Natural killer cell (primary cell): ENCODE measurements at regions not wholly inside any gene's neighbourhood (a gene's known extent, or its start where the extent isn't known, plus 50 kb on each side); places are given as distances from the start of the nearest gene placed in this dataset.
A peak's percentile ranks its signal among the peaks of the same experiment; 100 is the strongest.

Source experiments
- ATAC-seq, 3 donors: fragments of 150-1000 bp in 2 of 3; fragments of 200-7000 bp in 1 of 3; cut with Tn5 transposase; 1 replicate in 1 of 3; 2 replicates in 2 of 3; pipeline ENCODE4 v1.10.0; 2021; ENCODE audit warnings: mild to moderate bottlenecking in 2 of 3, moderate library complexity in 2 of 3
- DNase-seq, 2 donors: peaks; one replicate each; pipeline versions ENCODE4 v3.0.0 to v3.0.0-alpha.2; 2013 to 2021; ENCODE audit warnings: mixed read lengths in 1 of 2
- H3K27ac ChIP-seq: one replicate; pipeline ENCODE4 v1.5.1; 2013; ENCODE audit warnings: mild to moderate bottlenecking, low read length
- H3K27me3 ChIP-seq: one replicate; pipeline ENCODE4 v1.6.1; 2013; ENCODE audit warnings: low read length; ENCODE audit not compliant: control insufficient read depth, insufficient read depth
- H3K36me3 ChIP-seq: one replicate; pipeline ENCODE4 v1.6.1; 2013; ENCODE audit warnings: low read length; ENCODE audit not compliant: control insufficient read depth, insufficient read depth
- H3K4me1 ChIP-seq: one replicate; pipeline ENCODE4 v1.6.1; 2013; ENCODE audit warnings: low read length; ENCODE audit not compliant: control insufficient read depth, insufficient read depth
- H3K4me3 ChIP-seq: one replicate; pipeline ENCODE4 v1.5.1; 2013; ENCODE audit warnings: low read length
- H3K9me3 ChIP-seq: one replicate; pipeline ENCODE4 v1.6.1; 2013; ENCODE audit warnings: low read length; ENCODE audit not compliant: control insufficient read depth, insufficient read depth
- H3K27ac Mint-ChIP-seq, 2 donors: one replicate each; pipeline ENCODE4 v1.8.0; 2022; ENCODE audit warnings: mild to moderate bottlenecking in 2 of 2, mixed read lengths in 2 of 2, moderate library complexity in 1 of 2
- H3K27me3 Mint-ChIP-seq, 2 donors: one replicate each; pipeline ENCODE4 v1.8.0; 2022; ENCODE audit warnings: low read depth in 2 of 2, mixed read lengths in 2 of 2
- H3K36me3 Mint-ChIP-seq: one replicate; pipeline ENCODE4 v1.8.0; 2022; ENCODE audit warnings: mixed read lengths
- H3K4me1 Mint-ChIP-seq, 2 donors: one replicate each; pipeline ENCODE4 v1.8.0; 2022; ENCODE audit warnings: mixed read lengths in 2 of 2
- H3K4me3 Mint-ChIP-seq: one replicate; pipeline ENCODE4 v1.8.0; 2022; ENCODE audit warnings: mild to moderate bottlenecking, moderate library complexity, mixed read lengths
- H3K9me3 Mint-ChIP-seq, 2 donors: one replicate each; pipeline ENCODE4 v1.8.0; 2022; ENCODE audit warnings: mixed read lengths in 2 of 2
- WGBS: methylation state at CpG from one replicate; pipeline ENCODE4 v1.1.7; 2013; ENCODE audit warnings: missing lambda C conversion rate; ENCODE audit not compliant: insufficient coverage; 5-methylcytosine and 5-hydroxymethylcytosine counted together
- intact Hi-C: fragments of 100-400 bp; cut with micrococcal nuclease; formaldehyde crosslinking; loops from one replicate; pipeline ENCODE4 v1.14.2; 2022
- TF ChIP-seq, protein P1 (sequence below): fragments of 200-600 bp; IDR thresholded peaks from one replicate; pipeline ENCODE4 v1.8.0; 2022; ENCODE audit warnings: antibody characterized with exemption

DNA sequence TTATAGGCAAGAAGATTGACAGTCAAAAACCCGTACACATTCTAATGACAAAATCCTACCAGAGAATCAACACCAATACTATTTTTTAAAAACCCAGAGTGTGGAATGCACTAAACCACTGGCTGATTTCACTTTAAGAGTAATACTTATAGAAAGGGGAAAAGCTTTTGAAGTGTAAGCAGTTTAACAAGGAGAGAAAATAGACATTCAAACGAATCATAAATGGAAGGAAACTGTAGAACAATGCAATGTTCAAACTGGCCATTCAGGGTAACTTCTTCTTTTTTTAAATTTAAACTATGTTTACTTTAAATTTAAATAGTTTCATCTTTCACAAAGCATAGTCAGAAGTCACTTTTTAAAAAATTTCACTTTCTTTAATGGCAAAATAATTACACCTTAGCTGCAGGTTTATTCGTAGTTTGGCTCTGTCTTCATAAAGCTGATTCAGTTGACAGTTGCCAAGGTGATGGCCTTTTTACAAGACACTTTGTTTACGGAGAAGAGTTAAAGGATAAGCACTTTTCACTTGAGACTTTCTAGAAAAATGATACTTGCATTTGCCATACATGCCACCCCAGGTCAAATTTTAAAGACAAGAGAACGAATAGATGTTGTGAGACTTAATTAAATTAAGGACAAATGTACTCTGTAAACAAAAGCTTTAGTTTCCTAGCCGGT is 82.4 kb upstream of the KLF3 start:
- no peaks in the 10 kb centered on the region for H3K9me3 Mint-ChIP-seq
- TF ChIP-seq, protein P1, sequence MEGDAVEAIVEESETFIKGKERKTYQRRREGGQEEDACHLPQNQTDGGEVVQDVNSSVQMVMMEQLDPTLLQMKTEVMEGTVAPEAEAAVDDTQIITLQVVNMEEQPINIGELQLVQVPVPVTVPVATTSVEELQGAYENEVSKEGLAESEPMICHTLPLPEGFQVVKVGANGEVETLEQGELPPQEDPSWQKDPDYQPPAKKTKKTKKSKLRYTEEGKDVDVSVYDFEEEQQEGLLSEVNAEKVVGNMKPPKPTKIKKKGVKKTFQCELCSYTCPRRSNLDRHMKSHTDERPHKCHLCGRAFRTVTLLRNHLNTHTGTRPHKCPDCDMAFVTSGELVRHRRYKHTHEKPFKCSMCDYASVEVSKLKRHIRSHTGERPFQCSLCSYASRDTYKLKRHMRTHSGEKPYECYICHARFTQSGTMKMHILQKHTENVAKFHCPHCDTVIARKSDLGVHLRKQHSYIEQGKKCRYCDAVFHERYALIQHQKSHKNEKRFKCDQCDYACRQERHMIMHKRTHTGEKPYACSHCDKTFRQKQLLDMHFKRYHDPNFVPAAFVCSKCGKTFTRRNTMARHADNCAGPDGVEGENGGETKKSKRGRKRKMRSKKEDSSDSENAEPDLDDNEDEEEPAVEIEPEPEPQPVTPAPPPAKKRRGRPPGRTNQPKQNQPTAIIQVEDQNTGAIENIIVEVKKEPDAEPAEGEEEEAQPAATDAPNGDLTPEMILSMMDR = no peak
- no peaks in the 10 kb centered on the region for H3K9me3 ChIP-seq
- H3K4me3 Mint-ChIP-seq = no peak overlapping the region
- no peak for DNase-seq
- peaks cover 31 to 36% of the 10 kb centered on the region in 2 donors for H3K4me1 Mint-ChIP-seq
- 81% methylated on average over 5 of the region's 6 CpGs for WGBS
- H3K27ac Mint-ChIP-seq = no peak overlapping the region
- no peak overlapping the region for H3K4me3 ChIP-seq
- peaks cover 7 to 9% of the 10 kb centered on the region in 2 donors for H3K27me3 Mint-ChIP-seq
- no peak for ATAC-seq
- no peaks in the 10 kb centered on the region for H3K27me3 ChIP-seq
- no peak overlapping the region for H3K27ac ChIP-seq
- no peaks in the 10 kb centered on the region for H3K36me3 ChIP-seq
- H3K36me3 Mint-ChIP-seq = no peaks in the 10 kb centered on the region
- intact Hi-C loops = no loop called here
- H3K4me1 ChIP-seq = peaks cover 6% of the 10 kb centered on the region

DNA sequence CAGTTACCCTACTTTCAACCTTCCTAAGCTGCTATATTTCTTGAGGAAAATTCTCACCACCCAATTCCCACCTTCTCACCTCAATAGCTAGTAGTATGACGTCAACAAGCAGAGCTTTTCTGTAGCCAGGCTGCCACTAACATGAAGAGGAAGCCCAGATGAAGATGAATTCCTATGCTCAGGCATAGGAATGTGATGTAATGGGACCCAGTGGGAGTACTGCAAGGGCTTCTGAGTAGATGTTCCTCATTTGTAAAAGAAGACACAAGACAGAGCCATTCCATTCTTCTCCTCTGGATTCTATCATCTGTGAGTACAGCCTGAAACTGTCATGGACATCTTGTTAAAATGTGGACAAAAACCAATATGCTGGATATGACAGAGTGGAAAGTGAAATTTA is 81.6 kb upstream of the KLF3 start:
- TF ChIP-seq, protein P1 = no peak
- Histone ChIP-seq H3K27ac (no peak overlapping the region), H3K9me3 (no peaks in the 10 kb centered on the region), H3K36me3 (no peaks in the 10 kb centered on the region), H3K4me1 (peaks cover 6% of the 10 kb centered on the region), H3K27me3 (no peaks in the 10 kb centered on the region), H3K4me3 (no peak overlapping the region)
- DNase-seq = no peak
- Mint-ChIP-seq H3K27me3 (peaks cover 7 to 9% of the 10 kb centered on the region in 2 donors), H3K4me3 (no peak overlapping the region), H3K9me3 (no peaks in the 10 kb centered on the region), H3K27ac (peak overlapping the region; percentile 59 to 74), H3K36me3 (no peaks in the 10 kb centered on the region), H3K4me1 (peaks cover 31 to 40% of the 10 kb centered on the region in 2 donors)
- intact Hi-C loops = no loop called here
- 64% methylated on average over 1 of the region's 1 CpG for WGBS
- ATAC-seq = no peak

DNA sequence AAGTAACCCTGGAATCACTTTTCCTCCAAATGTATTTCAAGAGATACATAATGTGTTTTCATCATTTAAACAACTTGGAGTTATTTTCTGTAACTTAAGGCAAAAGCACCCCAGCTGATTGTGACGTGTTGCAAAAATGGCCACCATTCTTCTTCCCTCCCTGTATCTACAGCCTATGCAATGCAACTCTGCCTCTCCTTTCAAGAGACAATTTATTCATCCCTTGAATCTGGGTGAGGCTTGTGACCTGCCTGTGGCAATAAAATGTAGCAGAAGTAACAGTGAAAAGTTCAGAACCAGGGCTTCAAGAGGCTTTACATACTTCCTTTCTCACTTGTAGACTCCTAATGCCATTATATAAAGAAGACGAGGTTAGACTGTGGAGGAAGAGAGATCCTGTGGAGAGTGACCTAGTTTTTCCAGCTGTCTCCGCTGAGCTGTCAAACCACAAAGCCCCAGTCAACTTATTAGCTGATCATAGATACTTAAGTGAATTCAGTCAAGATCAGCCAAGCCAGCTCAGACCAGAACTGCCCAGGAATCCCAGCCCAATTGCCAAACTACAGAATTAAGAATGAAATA is 81.0 kb upstream of the KLF3 start:
- Histone ChIP-seq H3K27me3 (no peaks in the 10 kb centered on the region), H3K36me3 (no peaks in the 10 kb centered on the region), H3K9me3 (no peaks in the 10 kb centered on the region), H3K4me3 (no peak overlapping the region), H3K4me1 (peaks cover 6% of the 10 kb centered on the region), H3K27ac (peak overlapping the region; percentile 23)
- DNase-seq (peak in 1 of 2 donors; percentile 41), ATAC-seq (peak; percentile 68 to 82 (median 68))
- H3K4me1 Mint-ChIP-seq = peaks cover 31 to 40% of the 10 kb centered on the region in 2 donors
- TF ChIP-seq, protein P1 = no peak
- H3K9me3 Mint-ChIP-seq = peaks cover 0 to 1% of the 10 kb centered on the region in 2 donors
- WGBS = 38% methylated on average over 2 of the region's 3 CpGs
- peak overlapping the region; percentile 70 for H3K4me3 Mint-ChIP-seq
- peak overlapping the region; percentile 59 to 74 for H3K27ac Mint-ChIP-seq
- intact Hi-C loops = no loop called here
- H3K27me3 Mint-ChIP-seq = peaks cover 7 to 9% of the 10 kb centered on the region in 2 donors
- H3K36me3 Mint-ChIP-seq = no peaks in the 10 kb centered on the region
